ENCODE measurements at regions not wholly inside any gene's neighbourhood (a gene's known extent, or its start where the extent isn't known, plus 50 kb on each side); places are given as distances from the start of the nearest gene placed in this dataset.
"Not testable (repeated sequence)": the region's sequence is repeated elsewhere in the genome, so short reads cannot be mapped to it uniquely, and the experiment has no call there.

GRCh38 chr11:49326651-49327050 lies 118.2 kb upstream of the FOLH1 start:
- DNase-seq (ENCODE audit: low spot score), result not testable (repeated sequence)

DNA sequence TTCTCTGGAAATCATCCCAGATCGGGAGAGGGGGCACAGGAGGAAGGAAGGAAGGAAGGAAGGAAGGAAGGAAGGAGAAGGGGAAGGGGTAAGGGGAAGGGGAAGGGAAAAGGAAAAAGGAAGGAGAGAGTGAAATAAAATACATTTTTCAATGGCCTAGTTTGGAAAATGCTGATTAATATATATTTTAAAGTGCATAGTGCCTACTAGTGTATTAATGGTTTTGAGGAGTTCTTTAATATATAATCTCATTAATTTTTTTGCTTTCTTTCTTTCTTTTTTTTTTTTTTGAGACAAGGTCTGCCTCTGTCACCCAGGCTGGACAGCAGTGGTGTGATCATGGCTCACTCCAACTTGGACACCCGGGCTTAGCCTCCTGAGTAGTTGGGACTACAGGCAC lies 107.8 kb upstream of the FOLH1 start:
- no peak for DNase-seq (ENCODE audit: low spot score)

DNA sequence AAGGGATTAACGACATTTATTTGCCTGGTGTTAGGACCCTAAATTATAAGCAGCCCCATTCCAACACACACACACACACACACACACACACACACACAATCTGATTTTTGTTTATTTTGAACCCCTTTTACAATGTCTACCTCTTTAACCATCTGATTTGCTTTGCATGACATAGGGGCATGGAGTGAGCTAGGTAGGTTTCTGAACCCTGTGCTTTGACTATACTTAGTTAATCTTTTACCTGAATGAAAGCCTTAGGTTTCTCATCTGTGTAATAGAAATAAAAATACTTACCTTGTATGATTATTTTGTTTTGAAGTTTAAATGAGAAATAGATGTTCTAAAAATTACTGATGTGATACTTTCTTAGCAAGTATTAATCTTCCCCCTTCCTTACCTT lies 94.7 kb upstream of the FOLH1 start:
- no peak for DNase-seq (ENCODE audit: low spot score)

- DNase-seq (ENCODE audit: low spot score), result no peak
Measured at GRCh38 chr11:49302360-49302759, 94.0 kb upstream of the FOLH1 start.

GRCh38 chr11:49298017-49298416 lies 89.6 kb upstream of the FOLH1 start:
- not testable (repeated sequence) for DNase-seq (ENCODE audit: low spot score)

DNA sequence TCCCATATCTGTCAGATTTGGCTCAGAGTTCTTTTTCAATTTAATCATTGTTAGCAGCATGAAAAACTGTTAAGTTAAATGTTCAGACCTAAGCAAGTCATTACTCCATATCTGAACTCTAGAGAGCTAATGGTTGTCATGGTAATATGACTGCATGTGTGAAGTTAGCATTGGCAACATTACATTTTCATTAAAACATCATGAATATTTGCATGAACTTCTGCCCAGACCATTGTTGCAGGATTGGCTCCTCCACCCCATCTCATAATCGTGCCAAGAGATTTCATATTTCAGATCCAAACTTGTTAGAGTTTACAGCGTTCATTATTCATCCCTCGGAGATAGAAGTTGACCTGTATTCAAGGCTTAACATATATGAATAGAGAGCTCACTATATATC lies 75.5 kb upstream of the FOLH1 start:
- DNase-seq (ENCODE audit: low spot score), result not testable (repeated sequence)

- peak; percentile 16 for DNase-seq (ENCODE audit: low spot score)
Measured at GRCh38 chr11:49283282-49283681, 74.9 kb upstream of the FOLH1 start.

DNA sequence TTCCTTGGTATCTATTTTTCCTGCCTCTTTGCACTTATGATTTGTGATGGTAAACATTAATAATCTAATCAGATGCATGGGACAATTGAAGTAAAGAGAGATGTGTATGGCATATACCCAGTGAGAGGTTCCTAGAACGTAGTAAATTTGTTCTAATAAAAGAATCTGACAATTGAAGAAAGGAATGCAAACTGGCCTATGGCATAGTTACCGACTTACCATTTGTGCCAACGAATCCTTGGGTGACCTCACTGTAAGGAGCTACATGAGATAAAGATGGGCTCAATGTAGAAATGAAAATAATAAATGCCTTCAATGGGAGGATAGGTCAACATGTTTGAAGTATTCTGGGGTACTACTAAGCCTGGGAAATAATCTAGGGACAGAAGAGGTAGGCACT lies 73.7 kb upstream of the FOLH1 start:
- not testable (repeated sequence) for DNase-seq (ENCODE audit: low spot score)

DNA sequence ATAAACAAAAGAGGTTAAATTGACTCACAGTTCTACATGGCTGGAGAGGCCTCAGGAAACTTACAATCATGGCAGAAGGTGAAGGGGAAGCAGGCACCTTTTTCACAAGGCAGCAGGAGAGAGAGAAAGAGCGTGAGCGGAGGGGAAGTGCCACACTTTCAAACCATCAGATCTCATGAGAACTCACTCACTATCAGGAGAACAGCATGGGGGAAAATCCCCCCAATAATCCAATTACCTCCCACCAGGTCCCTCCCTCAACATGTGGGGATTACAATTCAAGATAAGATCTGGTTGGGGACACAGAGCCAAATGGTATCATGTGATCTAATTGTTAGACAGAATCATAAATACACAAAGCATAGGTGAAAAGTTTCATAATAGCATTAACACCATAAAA lies 69.5 kb upstream of the FOLH1 start:
- not testable (repeated sequence) for DNase-seq (ENCODE audit: low spot score)
